ENCODE measurements at regions not wholly inside any gene's neighbourhood (a gene's known extent, or its start where the extent isn't known, plus 50 kb on each side); places are given as distances from the start of the nearest gene placed in this dataset.

DNA sequence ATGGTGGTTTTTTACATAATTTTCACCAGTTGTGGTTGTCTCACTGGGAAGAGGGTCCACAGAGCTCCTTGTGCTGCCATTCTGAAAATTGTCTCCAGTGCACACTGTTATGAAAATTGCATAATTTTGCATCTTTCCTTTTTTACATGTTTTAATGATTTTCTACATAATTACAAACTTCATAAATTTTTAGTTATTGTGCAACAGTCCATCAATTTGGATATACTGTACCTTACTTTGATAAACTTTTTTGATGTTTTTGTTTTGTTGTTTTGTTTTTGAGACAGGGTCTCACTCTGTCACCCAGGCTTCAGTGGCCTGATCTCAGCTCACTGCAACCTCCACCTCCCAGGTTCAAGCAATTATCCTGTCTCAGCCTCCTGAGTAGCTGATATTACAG, 70.6 kb upstream of the AUTS2 start:
- H3K4me2 ChIP-seq (ENCODE audit: low read length), result no peak overlapping the region
- no peaks in the 10 kb centered on the region for H3K79me2 ChIP-seq (ENCODE audit: control insufficient read depth, insufficient read depth, low read length)
- no peak overlapping the region for H2BK5ac ChIP-seq (ENCODE audit: low read length)
- no peak overlapping the region for H3K4me3 ChIP-seq (ENCODE audit: low read length)
- H2BK120ac ChIP-seq (ENCODE audit: low read depth, low read length), result no peak overlapping the region
- H3K4ac ChIP-seq (ENCODE audit: low read depth, low read length), result no peak overlapping the region
- no peak overlapping the region for H2AK5ac ChIP-seq (ENCODE audit: low read length)
- no peaks in the 10 kb centered on the region for H3K27me3 ChIP-seq (ENCODE audit: insufficient read depth, low read length, poor library complexity)
- no peak for DNase-seq
- no peak overlapping the region for H4K5ac ChIP-seq (ENCODE audit: low read length)
- no peak overlapping the region for H2BK15ac ChIP-seq (replicated peaks; ENCODE audit: low read depth)
- H3K23ac ChIP-seq (ENCODE audit: low read length), result no peak overlapping the region
- no peak overlapping the region for H3K27ac ChIP-seq (ENCODE audit: low read depth, low read length)
- H3K56ac ChIP-seq (ENCODE audit: low read length), result no peak overlapping the region
- no peak overlapping the region for H3K9ac ChIP-seq (ENCODE audit: low read length)
- H4K8ac ChIP-seq (ENCODE audit: low read depth, low read length), result no peak overlapping the region
- no peaks in the 10 kb centered on the region for H3K36me3 ChIP-seq (ENCODE audit: control insufficient read depth, insufficient read depth, low read length)
- H3K4me1 ChIP-seq (ENCODE audit: control insufficient read depth, low read depth, low read length), result peaks cover 8% of the 10 kb centered on the region
- H3K79me1 ChIP-seq (ENCODE audit: low read length), result no peaks in the 10 kb centered on the region
- no peak overlapping the region for H3K18ac ChIP-seq (ENCODE audit: low read length)

DNA sequence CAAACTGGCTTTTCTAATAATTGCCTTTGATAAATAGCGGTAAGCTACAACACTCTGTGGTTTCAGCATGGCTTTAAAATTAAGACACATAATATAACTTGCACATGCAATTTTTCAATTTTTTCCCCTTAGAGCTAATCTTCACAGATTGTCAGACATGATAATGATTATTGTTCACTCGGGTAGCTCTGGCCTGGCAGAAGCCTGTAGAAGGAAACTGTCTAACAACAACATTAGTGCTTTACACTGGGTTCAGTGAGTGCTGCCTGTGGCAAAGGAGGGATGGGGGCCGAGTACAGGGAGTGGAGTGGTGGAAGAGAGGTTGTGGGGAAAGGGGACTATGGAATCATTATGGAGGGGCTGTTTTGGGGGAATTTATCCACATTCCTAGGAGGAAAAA, 67.2 kb upstream of the AUTS2 start:
- no peak overlapping the region for H2AK5ac ChIP-seq (ENCODE audit: low read length)
- DNase-seq, result no peak

DNA sequence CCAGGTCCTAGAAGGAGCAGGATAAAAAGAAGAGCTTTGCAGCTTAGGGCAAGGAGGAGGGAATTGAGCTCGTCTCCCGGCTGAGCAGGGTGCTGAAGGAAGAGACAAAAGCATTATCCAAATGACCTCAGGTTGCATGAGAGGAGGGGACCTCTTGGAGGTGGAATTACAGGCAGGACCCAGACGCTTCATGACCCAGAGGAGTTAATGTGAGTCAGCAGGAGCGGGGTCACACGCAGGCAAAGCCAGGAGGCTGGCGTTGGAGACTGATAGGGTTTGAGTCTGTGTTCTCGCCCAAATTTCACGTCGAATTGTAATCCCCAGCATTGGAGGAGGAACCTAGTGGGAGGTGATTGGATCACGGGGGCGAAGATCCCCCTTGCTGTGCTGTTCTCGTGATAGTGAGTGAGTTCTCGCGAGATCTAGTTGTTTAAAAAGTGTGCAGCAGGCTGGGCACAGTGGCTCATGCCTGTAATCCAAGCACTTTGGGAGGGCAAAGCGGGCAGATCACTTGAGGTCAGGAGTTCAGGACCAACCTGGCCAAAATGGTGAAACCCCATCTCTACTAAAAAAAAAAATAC, 63.7 kb upstream of the AUTS2 start:
- no peak overlapping the region for H2BK5ac ChIP-seq (ENCODE audit: low read length)
- no peak overlapping the region for H3K23ac ChIP-seq (ENCODE audit: low read length)
- DNase-seq, result peak; percentile 72
- no peak overlapping the region for H3K4me2 ChIP-seq (ENCODE audit: low read length)
- no peak overlapping the region for H3K18ac ChIP-seq (ENCODE audit: low read length)
- peak overlapping the region; percentile 7 for H3K9ac ChIP-seq (ENCODE audit: low read length)
- H2BK15ac ChIP-seq (replicated peaks; ENCODE audit: low read depth), result no peak overlapping the region
- no peak overlapping the region for H2BK120ac ChIP-seq (ENCODE audit: low read depth, low read length)
- H4K5ac ChIP-seq (ENCODE audit: low read length), result no peak overlapping the region
- H3K27me3 ChIP-seq (ENCODE audit: insufficient read depth, low read length, poor library complexity), result no peaks in the 10 kb centered on the region
- H3K79me1 ChIP-seq (ENCODE audit: low read length), result no peaks in the 10 kb centered on the region
- H3K56ac ChIP-seq (ENCODE audit: low read length), result peak overlapping the region; percentile 37
- H3K4me1 ChIP-seq (ENCODE audit: control insufficient read depth, low read depth, low read length), result peaks cover 2% of the 10 kb centered on the region
- no peak overlapping the region for H3K4ac ChIP-seq (ENCODE audit: low read depth, low read length)
- H3K79me2 ChIP-seq (ENCODE audit: control insufficient read depth, insufficient read depth, low read length), result no peaks in the 10 kb centered on the region
- no peak overlapping the region for H3K27ac ChIP-seq (ENCODE audit: low read depth, low read length)
- no CpG with 5 or more reads among the region's 15 CpGs for WGBS (ENCODE audit: extremely low coverage, insufficient coverage, low lambda C conversion rate)
- H2AK5ac ChIP-seq (ENCODE audit: low read length), result no peak overlapping the region
- H3K36me3 ChIP-seq (ENCODE audit: control insufficient read depth, insufficient read depth, low read length), result no peaks in the 10 kb centered on the region
- H4K8ac ChIP-seq (ENCODE audit: low read depth, low read length), result no peak overlapping the region
- H3K4me3 ChIP-seq (ENCODE audit: low read length), result no peak overlapping the region

More for the DNA sequence above, 67.2 kb upstream of the AUTS2 start:
- no peak overlapping the region for H3K18ac ChIP-seq (ENCODE audit: low read length)
- H3K23ac ChIP-seq (ENCODE audit: low read length), result no peak overlapping the region
- no CpG with 5 or more reads among the region's 3 CpGs for WGBS (ENCODE audit: extremely low coverage, insufficient coverage, low lambda C conversion rate)
- no peak overlapping the region for H3K9ac ChIP-seq (ENCODE audit: low read length)
- H3K36me3 ChIP-seq (ENCODE audit: control insufficient read depth, insufficient read depth, low read length), result no peaks in the 10 kb centered on the region
- no peak overlapping the region for H3K4ac ChIP-seq (ENCODE audit: low read depth, low read length)
- H3K27ac ChIP-seq (ENCODE audit: low read depth, low read length), result no peak overlapping the region
- no peak overlapping the region for H2BK15ac ChIP-seq (replicated peaks; ENCODE audit: low read depth)
- no peaks in the 10 kb centered on the region for H3K79me1 ChIP-seq (ENCODE audit: low read length)
- peaks cover 5% of the 10 kb centered on the region for H3K4me1 ChIP-seq (ENCODE audit: control insufficient read depth, low read depth, low read length)
- H4K8ac ChIP-seq (ENCODE audit: low read depth, low read length), result no peak overlapping the region
- H3K27me3 ChIP-seq (ENCODE audit: insufficient read depth, low read length, poor library complexity), result no peaks in the 10 kb centered on the region
- no peak overlapping the region for H2BK5ac ChIP-seq (ENCODE audit: low read length)
- no peaks in the 10 kb centered on the region for H3K79me2 ChIP-seq (ENCODE audit: control insufficient read depth, insufficient read depth, low read length)
- no peak overlapping the region for H3K4me3 ChIP-seq (ENCODE audit: low read length)
- no peak overlapping the region for H2BK120ac ChIP-seq (ENCODE audit: low read depth, low read length)
- H4K5ac ChIP-seq (ENCODE audit: low read length), result no peak overlapping the region
- H3K4me2 ChIP-seq (ENCODE audit: low read length), result no peak overlapping the region
- H3K56ac ChIP-seq (ENCODE audit: low read length), result no peak overlapping the region

DNA sequence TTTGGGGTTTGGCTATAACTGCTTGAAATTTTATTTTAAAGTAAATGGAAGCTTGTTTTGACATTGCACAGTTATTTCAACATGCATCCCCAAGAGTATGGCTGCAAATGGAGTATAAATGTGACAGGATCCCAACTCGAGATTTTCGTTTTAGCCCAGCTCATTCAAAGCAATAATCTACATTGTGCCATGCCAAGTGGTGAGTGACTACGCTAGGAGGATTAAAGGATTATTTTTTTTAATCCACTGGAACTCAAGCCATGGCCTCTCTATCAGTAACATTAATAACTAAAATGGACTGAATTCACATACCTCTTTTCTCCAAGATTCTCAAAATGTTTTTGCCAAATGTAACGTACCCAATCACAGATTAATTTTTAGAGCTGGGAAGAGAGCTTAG, 60.6 kb upstream of the AUTS2 start:
- Histone ChIP-seq H3K27ac (ENCODE audit: low read depth, low read length) (no peak overlapping the region), H3K4ac (ENCODE audit: low read depth, low read length) (no peak overlapping the region), H3K9ac (ENCODE audit: low read length) (no peak overlapping the region), H3K4me2 (ENCODE audit: low read length) (no peak overlapping the region), H3K79me1 (ENCODE audit: low read length) (no peaks in the 10 kb centered on the region), H3K79me2 (ENCODE audit: control insufficient read depth, insufficient read depth, low read length) (no peaks in the 10 kb centered on the region), H2AK5ac (ENCODE audit: low read length) (no peak overlapping the region), H3K4me1 (ENCODE audit: control insufficient read depth, low read depth, low read length) (peaks cover 2% of the 10 kb centered on the region), H3K4me3 (ENCODE audit: low read length) (no peak overlapping the region), H2BK15ac (replicated peaks; ENCODE audit: low read depth) (no peak overlapping the region), H3K27me3 (ENCODE audit: insufficient read depth, low read length, poor library complexity) (no peaks in the 10 kb centered on the region), H3K56ac (ENCODE audit: low read length) (no peak overlapping the region), H4K8ac (ENCODE audit: low read depth, low read length) (no peak overlapping the region), H3K18ac (ENCODE audit: low read length) (no peak overlapping the region), H2BK120ac (ENCODE audit: low read depth, low read length) (no peak overlapping the region), H3K23ac (ENCODE audit: low read length) (no peak overlapping the region), H2BK5ac (ENCODE audit: low read length) (no peak overlapping the region), H3K36me3 (ENCODE audit: control insufficient read depth, insufficient read depth, low read length) (no peaks in the 10 kb centered on the region), H4K5ac (ENCODE audit: low read length) (no peak overlapping the region)
- DNase-seq, result no peak
- WGBS (ENCODE audit: extremely low coverage, insufficient coverage, low lambda C conversion rate), result no CpG with 5 or more reads among the region's 4 CpGs

DNA sequence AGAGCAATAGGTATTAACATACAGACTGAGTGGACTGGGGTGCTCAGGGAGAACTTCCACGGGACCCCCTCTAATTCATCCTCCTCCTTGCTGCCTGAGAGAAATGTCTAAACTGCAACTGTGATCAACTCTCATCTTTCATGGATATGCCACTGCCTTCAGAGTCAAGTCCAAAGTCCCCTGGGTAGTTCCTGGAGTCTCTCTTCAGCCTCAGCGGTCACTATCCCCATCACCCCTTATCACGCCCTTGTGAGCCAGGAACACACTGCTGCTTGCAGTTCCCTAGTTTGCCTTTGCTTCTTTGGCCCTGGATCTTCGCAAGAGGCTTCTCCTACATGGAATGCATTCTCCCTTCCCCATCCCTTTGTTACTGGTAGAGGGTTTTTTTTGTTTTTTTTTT, 58.7 kb upstream of the AUTS2 start:
- no peaks in the 10 kb centered on the region for H3K36me3 ChIP-seq (ENCODE audit: control insufficient read depth, insufficient read depth, low read length)
- WGBS (ENCODE audit: extremely low coverage, insufficient coverage, low lambda C conversion rate), result no CpG with 5 or more reads among the region's 4 CpGs

DNA sequence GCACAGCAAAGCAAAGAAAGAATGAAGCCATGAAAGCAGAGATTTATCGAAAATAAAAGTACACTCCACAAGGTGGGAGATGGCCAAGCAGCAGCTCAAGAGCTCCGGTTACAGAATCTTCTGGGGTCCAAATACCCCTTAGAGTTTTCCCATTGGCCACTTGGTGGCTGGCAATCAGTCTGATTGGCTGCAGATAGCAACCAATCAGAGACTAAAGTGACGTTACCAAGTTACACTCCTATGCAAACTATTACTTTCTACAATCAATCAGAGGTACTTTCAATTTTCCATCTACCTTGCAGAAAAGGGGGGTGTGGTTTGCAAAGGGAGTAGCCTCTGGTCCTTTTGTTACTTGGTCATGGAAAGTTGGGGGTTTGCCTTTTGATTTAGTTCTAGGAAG, 58.0 kb upstream of the AUTS2 start:
- no peak overlapping the region for H4K8ac ChIP-seq (ENCODE audit: low read depth, low read length)
- H3K36me3 ChIP-seq (ENCODE audit: control insufficient read depth, insufficient read depth, low read length), result no peaks in the 10 kb centered on the region
- H3K23ac ChIP-seq (ENCODE audit: low read length), result no peak overlapping the region
- H3K27ac ChIP-seq (ENCODE audit: low read depth, low read length), result no peak overlapping the region
- H3K4me2 ChIP-seq (ENCODE audit: low read length), result no peak overlapping the region
- no peak overlapping the region for H2BK120ac ChIP-seq (ENCODE audit: low read depth, low read length)
- no peak for DNase-seq
- H2BK15ac ChIP-seq (replicated peaks; ENCODE audit: low read depth), result no peak overlapping the region
- no peak overlapping the region for H3K18ac ChIP-seq (ENCODE audit: low read length)
- WGBS (ENCODE audit: extremely low coverage, insufficient coverage, low lambda C conversion rate), result no CpG with 5 or more reads among the region's 3 CpGs
- no peaks in the 10 kb centered on the region for H3K79me1 ChIP-seq (ENCODE audit: low read length)
- H3K56ac ChIP-seq (ENCODE audit: low read length), result no peak overlapping the region
- H3K79me2 ChIP-seq (ENCODE audit: control insufficient read depth, insufficient read depth, low read length), result no peaks in the 10 kb centered on the region
- H3K4me1 ChIP-seq (ENCODE audit: control insufficient read depth, low read depth, low read length), result no peaks in the 10 kb centered on the region
- H4K5ac ChIP-seq (ENCODE audit: low read length), result no peak overlapping the region
- no peak overlapping the region for H3K4me3 ChIP-seq (ENCODE audit: low read length)
- H2BK5ac ChIP-seq (ENCODE audit: low read length), result no peak overlapping the region
- no peak overlapping the region for H2AK5ac ChIP-seq (ENCODE audit: low read length)
- H3K27me3 ChIP-seq (ENCODE audit: insufficient read depth, low read length, poor library complexity), result no peaks in the 10 kb centered on the region
- no peak overlapping the region for H3K4ac ChIP-seq (ENCODE audit: low read depth, low read length)
- no peak overlapping the region for H3K9ac ChIP-seq (ENCODE audit: low read length)

More for the DNA sequence above, 58.7 kb upstream of the AUTS2 start:
- Histone ChIP-seq H2AK5ac (ENCODE audit: low read length) (no peak overlapping the region), H3K4me3 (ENCODE audit: low read length) (no peak overlapping the region), H3K79me1 (ENCODE audit: low read length) (no peaks in the 10 kb centered on the region), H3K56ac (ENCODE audit: low read length) (no peak overlapping the region), H3K4ac (ENCODE audit: low read depth, low read length) (no peak overlapping the region), H3K18ac (ENCODE audit: low read length) (no peak overlapping the region), H2BK120ac (ENCODE audit: low read depth, low read length) (no peak overlapping the region), H2BK15ac (replicated peaks; ENCODE audit: low read depth) (no peak overlapping the region), H3K79me2 (ENCODE audit: control insufficient read depth, insufficient read depth, low read length) (no peaks in the 10 kb centered on the region), H3K4me2 (ENCODE audit: low read length) (no peak overlapping the region), H2BK5ac (ENCODE audit: low read length) (no peak overlapping the region), H3K4me1 (ENCODE audit: control insufficient read depth, low read depth, low read length) (no peaks in the 10 kb centered on the region), H4K8ac (ENCODE audit: low read depth, low read length) (no peak overlapping the region), H3K9ac (ENCODE audit: low read length) (no peak overlapping the region), H3K27me3 (ENCODE audit: insufficient read depth, low read length, poor library complexity) (no peaks in the 10 kb centered on the region), H3K27ac (ENCODE audit: low read depth, low read length) (no peak overlapping the region), H3K23ac (ENCODE audit: low read length) (no peak overlapping the region), H4K5ac (ENCODE audit: low read length) (no peak overlapping the region)
- no peak for DNase-seq
